GM12891 (cell line): ENCODE measurements at regions not wholly inside any gene's neighbourhood (a gene's known extent, or its start where the extent isn't known, plus 50 kb on each side); places are given as distances from the start of the nearest gene placed in this dataset.

Source experiments
- PAX5 ChIP-seq: IDR thresholded peaks from 2 replicates; pipeline ENCODE4 v1.6.1; 2011; ENCODE audit warnings: low read length, moderate library complexity, mild to moderate bottlenecking; ENCODE audit not compliant: insufficient read depth, severe bottlenecking
- POLR2A ChIP-seq: IDR thresholded peaks from 2 replicates; pipeline ENCODE4 v1.6.1; 2011; ENCODE audit warnings: low read depth, low read length, control low read depth
- POLR2AphosphoS5 ChIP-seq: IDR thresholded peaks from 2 replicates; pipeline ENCODE4 v1.6.1; 2011; ENCODE audit warnings: low read depth, low read length, control low read depth
- POU2F2 ChIP-seq: IDR thresholded peaks from 2 replicates; pipeline ENCODE4 v1.6.1; 2011; ENCODE audit warnings: low read depth, mild to moderate bottlenecking, control low read depth, low read length, moderate library complexity

DNA sequence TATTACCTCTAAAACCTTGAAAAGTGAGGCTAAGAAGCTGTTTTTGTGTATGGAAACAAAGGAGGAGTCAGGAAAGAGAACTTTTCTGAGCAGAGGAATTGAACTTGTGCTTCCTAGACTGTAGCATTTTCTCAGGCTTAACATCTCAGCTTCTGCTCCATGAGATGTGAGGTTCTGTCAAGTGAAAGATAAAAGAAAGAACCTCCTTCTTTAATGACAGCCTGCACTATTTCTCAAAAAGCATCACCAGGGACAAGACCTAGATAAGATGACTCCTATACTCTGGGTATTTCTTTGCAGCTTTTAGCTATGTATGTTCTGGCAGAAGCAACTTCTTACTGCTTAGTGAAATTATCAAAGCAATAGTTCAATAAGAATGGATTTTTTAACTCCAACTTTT is 87.6 kb upstream of the KCNQ5 start:
- TF ChIP-seq POLR2A: no peak
- TF ChIP-seq PAX5: no peak
- no peak for TF ChIP-seq POLR2AphosphoS5
- no peak for TF ChIP-seq POU2F2
